ENCODE measurements at regions not wholly inside any gene's neighbourhood (a gene's known extent, or its start where the extent isn't known, plus 50 kb on each side); places are given as distances from the start of the nearest gene placed in this dataset.
"Not testable (repeated sequence)": the region's sequence is repeated elsewhere in the genome, so short reads cannot be mapped to it uniquely, and the experiment has no call there.

- no peaks in the 10 kb centered on the region for H3K36me3 Mint-ChIP-seq
- DNase-seq (no peak), ATAC-seq (no peak)
- H3K9me3 Mint-ChIP-seq (ENCODE audit: low read depth), result peaks cover 2% of the 10 kb centered on the region
- no peaks in the 10 kb centered on the region for H3K27me3 Mint-ChIP-seq
- no peak overlapping the region for H3K4me3 Mint-ChIP-seq
- no peaks in the 10 kb centered on the region for H3K4me1 Mint-ChIP-seq
- CTCF ChIA-PET, result no interaction called here
- H3K27ac Mint-ChIP-seq, result no peak overlapping the region
These were observed 1118.7 kb downstream of the SUCLG1 start for GRCh38 chr2:83340424-83340823.

GRCh38 chr2:83339942-83340341, 1119.1 kb downstream of the SUCLG1 start:
- not testable (repeated sequence) for H3K9me3 Mint-ChIP-seq (ENCODE audit: low read depth); H3K27ac Mint-ChIP-seq; H3K36me3 Mint-ChIP-seq

GRCh38 chr2:83331810-83332209, 1127.3 kb downstream of the SUCLG1 start:
- ATAC-seq (no peak), DNase-seq (no peak)
- Mint-ChIP-seq H3K4me1 (no peaks in the 10 kb centered on the region), H3K27ac (no peak overlapping the region), H3K27me3 (no peaks in the 10 kb centered on the region), H3K36me3 (no peaks in the 10 kb centered on the region), H3K9me3 (ENCODE audit: low read depth) (peaks cover 6% of the 10 kb centered on the region), H3K4me3 (no peak overlapping the region)
- CTCF ChIA-PET, result no interaction called here

More at GRCh38 chr2:83339942-83340341, 1119.1 kb downstream of the SUCLG1 start:
- H3K4me1 Mint-ChIP-seq, DNase-seq, H3K27me3 Mint-ChIP-seq, H3K4me3 Mint-ChIP-seq, CTCF ChIA-PET: not testable (repeated sequence)
- ATAC-seq, result peak; percentile 42

GRCh38 chr2:83323038-83323437, 1136.0 kb downstream of the SUCLG1 start:
- Mint-ChIP-seq H3K27ac (no peak overlapping the region), H3K4me1 (no peaks in the 10 kb centered on the region), H3K9me3 (ENCODE audit: low read depth) (peaks cover 5% of the 10 kb centered on the region), H3K4me3 (no peak overlapping the region), H3K27me3 (no peaks in the 10 kb centered on the region), H3K36me3 (no peaks in the 10 kb centered on the region)
- no peak for DNase-seq
- ATAC-seq, result no peak
- CTCF ChIA-PET, result no interaction called here

- Mint-ChIP-seq H3K9me3 (ENCODE audit: low read depth) (peaks cover 10% of the 10 kb centered on the region), H3K27me3 (no peaks in the 10 kb centered on the region), H3K4me1 (no peaks in the 10 kb centered on the region), H3K36me3 (no peaks in the 10 kb centered on the region), H3K4me3 (no peak overlapping the region), H3K27ac (no peak overlapping the region)
- ATAC-seq, result no peak
- no peak for DNase-seq
- CTCF ChIA-PET, result no interaction called here
These were observed 1139.0 kb downstream of the SUCLG1 start for GRCh38 chr2:83320053-83320452.

- Mint-ChIP-seq H3K36me3 (no peaks in the 10 kb centered on the region), H3K4me1 (no peaks in the 10 kb centered on the region), H3K27ac (no peak overlapping the region), H3K9me3 (ENCODE audit: low read depth) (peaks cover 9% of the 10 kb centered on the region), H3K27me3 (no peaks in the 10 kb centered on the region), H3K4me3 (no peak overlapping the region)
- DNase-seq (no peak), ATAC-seq (no peak)
- CTCF ChIA-PET, result no interaction called here
These were observed 1153.2 kb downstream of the SUCLG1 start for GRCh38 chr2:83305758-83306378.

- Mint-ChIP-seq H3K36me3 (no peaks in the 10 kb centered on the region), H3K27me3 (no peaks in the 10 kb centered on the region)
These were observed 1168.0 kb downstream of the SUCLG1 start for GRCh38 chr2:83291083-83291482.

GRCh38 chr2:83282841-83283240, 1176.2 kb downstream of the SUCLG1 start:
- DNase-seq, result no peak
- ATAC-seq, result no peak
- no peak overlapping the region for H3K4me3 Mint-ChIP-seq
- CTCF ChIA-PET, result no interaction called here
- no peak overlapping the region for H3K27ac Mint-ChIP-seq
- H3K4me1 Mint-ChIP-seq, result no peaks in the 10 kb centered on the region
- H3K36me3 Mint-ChIP-seq, result no peaks in the 10 kb centered on the region
- no peaks in the 10 kb centered on the region for H3K27me3 Mint-ChIP-seq
- H3K9me3 Mint-ChIP-seq (ENCODE audit: low read depth), result peaks cover 4% of the 10 kb centered on the region

More at GRCh38 chr2:83291083-83291482, 1168.0 kb downstream of the SUCLG1 start:
- H3K9me3 Mint-ChIP-seq (ENCODE audit: low read depth), result peaks cover 6% of the 10 kb centered on the region
- DNase-seq (no peak), ATAC-seq (no peak)
- H3K4me1 Mint-ChIP-seq, result no peaks in the 10 kb centered on the region
- H3K27ac Mint-ChIP-seq, result no peak overlapping the region
- CTCF ChIA-PET, result no interaction called here
- H3K4me3 Mint-ChIP-seq, result no peak overlapping the region

- ATAC-seq, result no peak
- CTCF ChIA-PET, result no interaction called here
- H3K27ac Mint-ChIP-seq, result no peak overlapping the region
These were observed 1176.9 kb downstream of the SUCLG1 start for GRCh38 chr2:83282043-83282795.

GRCh38 chr2:83280391-83280790, 1178.7 kb downstream of the SUCLG1 start:
- Mint-ChIP-seq H3K9me3 (ENCODE audit: low read depth) (peaks cover 10% of the 10 kb centered on the region), H3K4me3 (no peak overlapping the region), H3K27me3 (no peaks in the 10 kb centered on the region), H3K36me3 (no peaks in the 10 kb centered on the region), H3K4me1 (no peaks in the 10 kb centered on the region), H3K27ac (no peak overlapping the region)
- ATAC-seq (no peak), DNase-seq (no peak)
- CTCF ChIA-PET, result no interaction called here

More at GRCh38 chr2:83282043-83282795, 1176.9 kb downstream of the SUCLG1 start:
- no peaks in the 10 kb centered on the region for H3K4me1 Mint-ChIP-seq
- no peak for DNase-seq
- peaks cover 6% of the 10 kb centered on the region for H3K9me3 Mint-ChIP-seq (ENCODE audit: low read depth)
- H3K36me3 Mint-ChIP-seq, result no peaks in the 10 kb centered on the region
- no peaks in the 10 kb centered on the region for H3K27me3 Mint-ChIP-seq
- no peak overlapping the region for H3K4me3 Mint-ChIP-seq

GRCh38 chr2:83273322-83273721, 1185.8 kb downstream of the SUCLG1 start:
- DNase-seq, result no peak
- Mint-ChIP-seq H3K27ac (no peak overlapping the region), H3K9me3 (ENCODE audit: low read depth) (peaks cover 6% of the 10 kb centered on the region), H3K27me3 (no peaks in the 10 kb centered on the region), H3K4me3 (no peak overlapping the region), H3K36me3 (no peaks in the 10 kb centered on the region), H3K4me1 (no peaks in the 10 kb centered on the region)
- ATAC-seq, result no peak
- CTCF ChIA-PET, result no interaction called here

- Mint-ChIP-seq H3K4me1 (no peaks in the 10 kb centered on the region), H3K36me3 (no peaks in the 10 kb centered on the region), H3K9me3 (ENCODE audit: low read depth) (peaks cover 2% of the 10 kb centered on the region), H3K27me3 (no peaks in the 10 kb centered on the region), H3K27ac (no peak overlapping the region), H3K4me3 (no peak overlapping the region)
- ATAC-seq (no peak), DNase-seq (no peak)
- CTCF ChIA-PET, result no interaction called here
These were observed 1197.4 kb downstream of the SUCLG1 start for GRCh38 chr2:83261591-83262136.

- no peaks in the 10 kb centered on the region for H3K4me1 Mint-ChIP-seq
- DNase-seq (no peak), ATAC-seq (no peak)
- CTCF ChIA-PET, result no interaction called here
- no peaks in the 10 kb centered on the region for H3K9me3 Mint-ChIP-seq (ENCODE audit: low read depth)
- no peak overlapping the region for H3K4me3 Mint-ChIP-seq
- H3K27me3 Mint-ChIP-seq, result no peaks in the 10 kb centered on the region
- H3K36me3 Mint-ChIP-seq, result no peaks in the 10 kb centered on the region
- H3K27ac Mint-ChIP-seq, result no peak overlapping the region
These were observed 1205.2 kb downstream of the SUCLG1 start for GRCh38 chr2:83253848-83254247.

GRCh38 chr2:83251321-83251872, 1207.7 kb downstream of the SUCLG1 start:
- no peaks in the 10 kb centered on the region for H3K27me3 Mint-ChIP-seq
- no peaks in the 10 kb centered on the region for H3K4me1 Mint-ChIP-seq
- CTCF ChIA-PET, result no interaction called here
- DNase-seq, result no peak
- H3K9me3 Mint-ChIP-seq (ENCODE audit: low read depth), result peaks cover 8% of the 10 kb centered on the region
- H3K4me3 Mint-ChIP-seq, result no peak overlapping the region
- H3K27ac Mint-ChIP-seq, result no peak overlapping the region
- no peaks in the 10 kb centered on the region for H3K36me3 Mint-ChIP-seq
- ATAC-seq, result no peak

All from activated CD8-positive, alpha-beta memory T cell treated with anti-CD3 and anti-CD28 coated beads, Interleukin-2, amount 10 ng/mL, durations not matched to agents 7 days and 5 days (primary cell).